ENCODE measurements at regions not wholly inside any gene's neighbourhood (a gene's known extent, or its start where the extent isn't known, plus 50 kb on each side); places are given as distances from the start of the nearest gene placed in this dataset.

- H3K4me2 ChIP-seq (ENCODE audit: low read depth, low read length), result no peak overlapping the region
- POLR2A ChIA-PET, result no interaction called here
These were observed 461.9 kb downstream of the GJA1 start for GRCh38 chr6:121897337-121897760.

More at GRCh38 chr6:121897337-121897760, 461.9 kb downstream of the GJA1 start:
- no peaks in the 10 kb centered on the region for H3K9me3 ChIP-seq (ENCODE audit: low read length)
- no peaks in the 10 kb centered on the region for H3K36me3 ChIP-seq (replicated peaks in 1 of 2; ENCODE audit: control insufficient read depth in 1 of 2, insufficient read depth in 2 of 2, low read length in 2 of 2)
- H2AFZ ChIP-seq (ENCODE audit: low read length), result no peak overlapping the region
- CTCF ChIA-PET (ENCODE audit: low intra/inter-chr PET ratio, low total read pairs), result no interaction called here
- ATAC-seq (no peak), FAIRE-seq (no peak), DNase-seq (ENCODE audit: low spot score) (no peak)
- H3K4me3 ChIP-seq (replicated peaks in 1 of 3; ENCODE audit: insufficient read depth in 1 of 3, low read depth in 2 of 3, low read length in 3 of 3), result no peak overlapping the region
- no peak overlapping the region for H3K9ac ChIP-seq (ENCODE audit: insufficient read depth, low read depth, low read length)
- BruUV-seq (replicated peaks), result no TSS peak
- TF ChIP-seq ZNF354B (CRISPR knock-in tag; IDR thresholded peaks at IDR 0.05) (no peak), ZNF552 (CRISPR knock-in tag; IDR thresholded peaks at IDR 0.05; ENCODE audit: borderline replicate concordance) (no peak), ZNF503 (CRISPR knock-in tag; IDR thresholded peaks at IDR 0.05) (no peak), SNRNP70 (IDR thresholded peaks at IDR 0.05; ENCODE audit: low read depth, low read length) (no peak), CEBPB (IDR thresholded peaks at IDR 0.05; ENCODE audit: borderline replicate concordance, low read depth, low read length) (no peak), GABPA (IDR thresholded peaks at IDR 0.05; ENCODE audit: low read depth, low read length) (no peak), GABPA (CRISPR knock-in tag; IDR thresholded peaks at IDR 0.05; ENCODE audit: low read depth) (no peak), RERE (CRISPR knock-in tag; IDR thresholded peaks at IDR 0.05; ENCODE audit: low read depth) (no peak), GZF1 (CRISPR knock-in tag; IDR thresholded peaks at IDR 0.05) (no peak), CCDC6 (CRISPR knock-in tag; IDR thresholded peaks at IDR 0.05) (no peak), PHB2 (IDR thresholded peaks at IDR 0.05; ENCODE audit: partially characterized antibody) (no peak), ZNF546 (CRISPR knock-in tag; conservative IDR thresholded peaks at IDR 0.05) (no peak)
- H3K27ac ChIP-seq (ENCODE audit: extremely low read length, insufficient read depth, low read length), result no peak overlapping the region
- H3K27me3 ChIP-seq (ENCODE audit: control insufficient read depth in 1 of 2, insufficient read depth in 2 of 2, low read length in 2 of 2), result no peaks in the 10 kb centered on the region
- H4K20me1 ChIP-seq (ENCODE audit: insufficient read depth, low read length), result no peaks in the 10 kb centered on the region
- 90% methylated on average over 1 of the region's 1 CpG for WGBS (ENCODE audit: low lambda C conversion rate)
- in situ Hi-C loops (cut with HindIII; ENCODE audit: extremely low pct_ligation_motif_present, low pct_unique_long_range_greater_than_20kb), result no loop called here
- intact Hi-C loops (cut with micrococcal nuclease; ENCODE audit: unreplicated experiment), result no loop called here
- H3K79me2 ChIP-seq (ENCODE audit: insufficient read depth, low read length), result no peaks in the 10 kb centered on the region
- H3K4me1 ChIP-seq (ENCODE audit: insufficient read depth, low read length), result no peaks in the 10 kb centered on the region
